Mesendoderm (in vitro differentiated cells): ENCODE measurements at regions not wholly inside any gene's neighbourhood (a gene's known extent, or its start where the extent isn't known, plus 50 kb on each side); places are given as distances from the start of the nearest gene placed in this dataset.

Experiments used
- DNase-seq: peaks from one replicate; pipeline ENCODE4 v3.0.0; 2013
- H2AK5ac ChIP-seq: 2 replicates; pipeline ENCODE4 v1.6.1; 2013; ENCODE audit warnings: low read length, inconsistent platforms
- H2BK120ac ChIP-seq: 2 replicates; pipeline ENCODE4 v1.6.1; 2013; ENCODE audit warnings: low read depth, mild to moderate bottlenecking, low read length, moderate library complexity, mixed read lengths
- H2BK15ac ChIP-seq: replicated peaks from 2 replicates; pipeline ENCODE4 v1.6.1; 2013; ENCODE audit warnings: low read depth, mild to moderate bottlenecking, moderate library complexity
- H2BK5ac ChIP-seq: 2 replicates; pipeline ENCODE4 v1.6.1; 2013; ENCODE audit warnings: low read length, inconsistent platforms
- H3K18ac ChIP-seq: 2 replicates; pipeline ENCODE4 v1.6.1; 2013; ENCODE audit warnings: mild to moderate bottlenecking, low read length, mixed read lengths
- H3K23ac ChIP-seq: one replicate; pipeline ENCODE4 v1.6.1; 2013; ENCODE audit warnings: low read length
- H3K27ac ChIP-seq: 2 replicates; pipeline ENCODE4 v1.5.1; 2013; ENCODE audit warnings: low read depth, mild to moderate bottlenecking, inconsistent platforms, low read length, moderate library complexity
- H3K27me3 ChIP-seq: 2 replicates; pipeline ENCODE4 v1.6.1; 2013; ENCODE audit warnings: low read length, control low read depth, mild to moderate bottlenecking, inconsistent platforms; ENCODE audit not compliant: insufficient read depth, poor library complexity
- H3K36me3 ChIP-seq: 2 replicates; pipeline ENCODE4 v1.6.1; 2013; ENCODE audit warnings: low read length, inconsistent platforms; ENCODE audit not compliant: control insufficient read depth, insufficient read depth
- H3K4ac ChIP-seq: one replicate; pipeline ENCODE4 v1.6.1; 2013; ENCODE audit warnings: low read depth, mild to moderate bottlenecking, low read length, moderate library complexity
- H3K4me1 ChIP-seq: 2 replicates; pipeline ENCODE4 v1.6.1; 2013; ENCODE audit warnings: low read depth, low read length, inconsistent platforms; ENCODE audit not compliant: control insufficient read depth
- H3K4me2 ChIP-seq: 2 replicates; pipeline ENCODE4 v1.6.1; 2013; ENCODE audit warnings: low read length
- H3K4me3 ChIP-seq: 2 replicates; pipeline ENCODE4 v1.5.1; 2013; ENCODE audit warnings: mild to moderate bottlenecking, low read length
- H3K56ac ChIP-seq: one replicate; pipeline ENCODE4 v1.6.1; 2013; ENCODE audit warnings: low read length
- H3K79me1 ChIP-seq: 2 replicates; pipeline ENCODE4 v1.6.1; 2013; ENCODE audit warnings: low read length, inconsistent platforms
- H3K79me2 ChIP-seq: 2 replicates; pipeline ENCODE4 v1.6.1; 2013; ENCODE audit warnings: mild to moderate bottlenecking, low read length; ENCODE audit not compliant: control insufficient read depth, insufficient read depth
- H3K9ac ChIP-seq: 2 replicates; pipeline ENCODE4 v1.6.1; 2013; ENCODE audit warnings: low read length, inconsistent platforms
- H4K5ac ChIP-seq: one replicate; pipeline ENCODE4 v1.6.1; 2013; ENCODE audit warnings: low read length
- H4K8ac ChIP-seq: one replicate; pipeline ENCODE4 v1.6.1; 2013; ENCODE audit warnings: low read depth, mild to moderate bottlenecking, control low read depth, low read length, moderate library complexity
- WGBS: extraction: QIAGEN DNeasy Blood & Tissue Kit; methylation state at CpG from one replicate; pipeline ENCODE4 v1.1.7; 2013; ENCODE audit warnings: low lambda C conversion rate, missing lambda C conversion rate; ENCODE audit not compliant: insufficient coverage; ENCODE audit errors: extremely low coverage; 5-methylcytosine and 5-hydroxymethylcytosine counted together

DNA sequence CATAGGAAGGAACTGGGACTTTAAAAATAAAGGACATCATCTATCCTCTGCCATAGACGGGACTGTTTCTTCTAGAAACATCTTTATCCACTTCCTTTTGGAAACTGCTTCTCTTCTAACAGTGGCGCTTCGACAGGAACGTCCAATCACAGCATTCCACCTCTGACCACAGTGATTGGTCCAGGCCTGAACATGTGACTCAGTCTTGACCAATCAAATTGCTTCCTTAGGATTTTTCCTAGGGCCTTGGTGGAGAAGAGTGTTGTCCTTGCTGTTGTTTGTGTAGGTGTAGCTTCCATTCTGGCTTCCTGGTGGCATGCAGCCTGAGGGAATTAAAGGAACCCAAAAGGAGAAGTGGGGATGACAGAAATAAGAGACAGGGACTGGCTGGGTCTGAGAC is 182.4 kb upstream of the TBX3 start:
- Histone ChIP-seq H3K27ac (no peak overlapping the region), H3K18ac (no peak overlapping the region), H3K79me1 (no peaks in the 10 kb centered on the region), H4K8ac (no peak overlapping the region), H3K4me1 (peaks cover 2% of the 10 kb centered on the region), H2AK5ac (no peak overlapping the region), H3K56ac (no peak overlapping the region), H3K36me3 (no peaks in the 10 kb centered on the region), H3K4ac (no peak overlapping the region), H3K4me3 (no peak overlapping the region), H3K79me2 (no peaks in the 10 kb centered on the region), H3K27me3 (no peaks in the 10 kb centered on the region), H2BK5ac (no peak overlapping the region), H2BK15ac (no peak overlapping the region), H4K5ac (no peak overlapping the region), H3K23ac (no peak overlapping the region), H3K4me2 (no peak overlapping the region), H2BK120ac (no peak overlapping the region), H3K9ac (no peak overlapping the region)
- DNase-seq: no peak
- WGBS: no CpG with 5 or more reads among the region's 4 CpGs

- Histone ChIP-seq H4K5ac (no peak overlapping the region), H2BK120ac (no peak overlapping the region), H3K56ac (peak overlapping the region; percentile 69), H2BK15ac (no peak overlapping the region), H3K27ac (peak overlapping the region; percentile 9), H3K9ac (peak overlapping the region; percentile 17), H3K79me1 (no peaks in the 10 kb centered on the region), H3K4ac (no peak overlapping the region), H3K18ac (peak overlapping the region; percentile 23), H3K4me2 (no peak overlapping the region), H3K4me1 (peaks cover 2% of the 10 kb centered on the region), H2AK5ac (no peak overlapping the region), H3K36me3 (no peaks in the 10 kb centered on the region), H3K27me3 (no peaks in the 10 kb centered on the region), H3K4me3 (no peak overlapping the region), H4K8ac (no peak overlapping the region), H3K79me2 (no peaks in the 10 kb centered on the region), H3K23ac (no peak overlapping the region), H2BK5ac (no peak overlapping the region)
- peak; percentile 81 for DNase-seq
- no CpG with 5 or more reads among the region's 12 CpGs for WGBS
These were observed 181.0 kb upstream of the TBX3 start for GRCh38 chr12:114864837-114865551.

DNA sequence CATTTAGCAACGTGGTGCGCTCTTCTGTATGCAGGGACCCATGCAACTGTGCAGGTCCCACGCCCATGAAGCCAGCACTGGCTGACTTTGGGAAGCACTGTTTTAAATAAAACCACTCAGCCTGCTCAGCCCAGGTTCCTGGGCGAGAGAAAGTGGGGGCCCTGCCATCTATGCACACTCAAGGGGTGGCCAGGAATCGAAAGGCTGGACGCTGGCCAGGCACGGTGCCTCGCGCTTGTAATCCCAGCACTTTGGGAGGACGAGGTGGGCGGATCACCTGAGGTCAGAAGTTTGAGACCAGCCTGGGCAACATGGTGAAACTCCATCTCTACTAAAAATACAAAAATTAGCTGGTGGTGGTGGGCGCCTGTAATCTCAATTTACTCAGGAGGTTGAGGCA is 179.9 kb upstream of the TBX3 start:
- DNase-seq: no peak
- no peak overlapping the region for H2AK5ac ChIP-seq
- H3K23ac ChIP-seq: no peak overlapping the region
- H3K56ac ChIP-seq: no peak overlapping the region
- peak overlapping the region; percentile 2 for H2BK120ac ChIP-seq
- H3K27ac ChIP-seq: no peak overlapping the region
- H4K8ac ChIP-seq: no peak overlapping the region
- no CpG with 5 or more reads among the region's 12 CpGs for WGBS
- no peak overlapping the region for H3K4me3 ChIP-seq
- H2BK15ac ChIP-seq: no peak overlapping the region
- H3K4me1 ChIP-seq: peaks cover 2% of the 10 kb centered on the region
- no peak overlapping the region for H3K18ac ChIP-seq
- H3K79me1 ChIP-seq: no peaks in the 10 kb centered on the region
- no peak overlapping the region for H4K5ac ChIP-seq
- no peak overlapping the region for H3K4ac ChIP-seq
- H3K79me2 ChIP-seq: no peaks in the 10 kb centered on the region
- no peak overlapping the region for H2BK5ac ChIP-seq
- H3K9ac ChIP-seq: no peak overlapping the region
- no peaks in the 10 kb centered on the region for H3K36me3 ChIP-seq
- H3K27me3 ChIP-seq: no peaks in the 10 kb centered on the region
- no peak overlapping the region for H3K4me2 ChIP-seq

GRCh38 chr12:114860969-114861368 is 177.0 kb upstream of the TBX3 start:
- Histone ChIP-seq H3K79me2 (no peaks in the 10 kb centered on the region), H4K5ac (no peak overlapping the region), H3K4ac (no peak overlapping the region), H3K4me3 (no peak overlapping the region), H3K27ac (no peak overlapping the region), H3K9ac (no peak overlapping the region), H3K36me3 (no peaks in the 10 kb centered on the region), H3K18ac (no peak overlapping the region), H2BK5ac (no peak overlapping the region), H4K8ac (no peak overlapping the region), H3K4me2 (no peak overlapping the region), H2BK15ac (no peak overlapping the region), H3K4me1 (peaks cover 2% of the 10 kb centered on the region), H2AK5ac (no peak overlapping the region), H3K79me1 (no peaks in the 10 kb centered on the region), H3K23ac (no peak overlapping the region), H3K27me3 (no peaks in the 10 kb centered on the region), H2BK120ac (no peak overlapping the region), H3K56ac (no peak overlapping the region)
- no CpG with 5 or more reads among the region's 6 CpGs for WGBS
- DNase-seq: no peak

GRCh38 chr12:114858388-114859146 is 174.6 kb upstream of the TBX3 start:
- 100% methylated on average over 1 of the region's 7 CpGs for WGBS
- no peaks in the 10 kb centered on the region for H3K79me1 ChIP-seq
- H3K4me2 ChIP-seq: no peak overlapping the region
- no peak overlapping the region for H3K23ac ChIP-seq
- no peak overlapping the region for H2BK5ac ChIP-seq
- H3K4ac ChIP-seq: no peak overlapping the region
- H3K79me2 ChIP-seq: no peaks in the 10 kb centered on the region
- H3K36me3 ChIP-seq: no peaks in the 10 kb centered on the region
- no peak overlapping the region for H3K9ac ChIP-seq
- no peak overlapping the region for H3K4me3 ChIP-seq
- H2BK15ac ChIP-seq: no peak overlapping the region
- no peak overlapping the region for H2BK120ac ChIP-seq
- DNase-seq: peak; percentile 66
- no peak overlapping the region for H4K5ac ChIP-seq
- H2AK5ac ChIP-seq: no peak overlapping the region
- H3K27ac ChIP-seq: no peak overlapping the region
- H3K18ac ChIP-seq: no peak overlapping the region
- no peaks in the 10 kb centered on the region for H3K4me1 ChIP-seq
- no peak overlapping the region for H3K56ac ChIP-seq
- H3K27me3 ChIP-seq: no peaks in the 10 kb centered on the region
- no peak overlapping the region for H4K8ac ChIP-seq
